ENCODE measurements at regions not wholly inside any gene's neighbourhood (a gene's known extent, or its start where the extent isn't known, plus 50 kb on each side); places are given as distances from the start of the nearest gene placed in this dataset.
"Not testable (repeated sequence)": the region's sequence is repeated elsewhere in the genome, so short reads cannot be mapped to it uniquely, and the experiment has no call there.

- not testable (repeated sequence) for H3K36me3 ChIP-seq; H3K4me3 ChIP-seq; H3K9me3 ChIP-seq (replicated peaks); DNase-seq (ENCODE audit: low read depth in 1 of 2, low spot score in 2 of 2); H3K27ac ChIP-seq; H3K27me3 ChIP-seq (replicated peaks); H3K4me1 ChIP-seq (replicated peaks)
Observed at GRCh38 chr7:32753872-32754271, 137.7 kb downstream of the KBTBD2 start.

GRCh38 chr7:32748337-32748736 lies 143.2 kb downstream of the KBTBD2 start:
- peak in 1 of 2 experiments; percentile 18 for DNase-seq (ENCODE audit: low read depth in 1 of 2, low spot score in 2 of 2)
- H3K4me1 ChIP-seq (replicated peaks); H3K27me3 ChIP-seq (replicated peaks); H3K9me3 ChIP-seq (replicated peaks); H3K27ac ChIP-seq; H3K36me3 ChIP-seq; H3K4me3 ChIP-seq: not testable (repeated sequence)

GRCh38 chr7:32747443-32748148 lies 144.0 kb downstream of the KBTBD2 start:
- DNase-seq (ENCODE audit: low read depth in 1 of 2, low spot score in 2 of 2); H3K27ac ChIP-seq; H3K9me3 ChIP-seq (replicated peaks); H3K4me1 ChIP-seq (replicated peaks); H3K36me3 ChIP-seq; H3K27me3 ChIP-seq (replicated peaks); H3K4me3 ChIP-seq: not testable (repeated sequence)

- not testable (repeated sequence) for H3K4me3 ChIP-seq
Observed at GRCh38 chr7:32741853-32742476, 149.6 kb downstream of the KBTBD2 start.

GRCh38 chr7:32739749-32740148 lies 151.8 kb downstream of the KBTBD2 start:
- not testable (repeated sequence) for DNase-seq (ENCODE audit: low read depth in 1 of 2, low spot score in 2 of 2); H3K36me3 ChIP-seq; H3K4me1 ChIP-seq (replicated peaks); H3K27ac ChIP-seq; H3K4me3 ChIP-seq; H3K27me3 ChIP-seq (replicated peaks); H3K9me3 ChIP-seq (replicated peaks)

More at GRCh38 chr7:32741853-32742476, 149.6 kb downstream of the KBTBD2 start:
- not testable (repeated sequence) for DNase-seq (ENCODE audit: low read depth in 1 of 2, low spot score in 2 of 2); H3K36me3 ChIP-seq; H3K27me3 ChIP-seq (replicated peaks); H3K4me1 ChIP-seq (replicated peaks); H3K27ac ChIP-seq; H3K9me3 ChIP-seq (replicated peaks)

- not testable (repeated sequence) for H3K4me1 ChIP-seq (replicated peaks); H3K4me3 ChIP-seq; DNase-seq (ENCODE audit: low read depth in 1 of 2, low spot score in 2 of 2); H3K9me3 ChIP-seq (replicated peaks); H3K27me3 ChIP-seq (replicated peaks); H3K36me3 ChIP-seq; H3K27ac ChIP-seq
Observed at GRCh38 chr7:32738390-32738789, 153.2 kb downstream of the KBTBD2 start.

GRCh38 chr7:32732767-32733166 lies 158.8 kb downstream of the KBTBD2 start:
- H3K9me3 ChIP-seq (replicated peaks); H3K4me1 ChIP-seq (replicated peaks); H3K27me3 ChIP-seq (replicated peaks); DNase-seq (ENCODE audit: low read depth in 1 of 2, low spot score in 2 of 2); H3K27ac ChIP-seq; H3K4me3 ChIP-seq: not testable (repeated sequence)
- H3K36me3 ChIP-seq, result peaks cover 10% of the 10 kb centered on the region

GRCh38 chr7:32729335-32729675 lies 162.3 kb downstream of the KBTBD2 start:
- peak in 1 of 2 experiments; percentile 11 for DNase-seq (ENCODE audit: low read depth in 1 of 2, low spot score in 2 of 2)
- Histone ChIP-seq H3K36me3 (peaks cover 11% of the 10 kb centered on the region), H3K4me3 (peak overlapping the region; percentile 96)
- not testable (repeated sequence) for H3K9me3 ChIP-seq (replicated peaks); H3K4me1 ChIP-seq (replicated peaks); H3K27me3 ChIP-seq (replicated peaks); H3K27ac ChIP-seq

GRCh38 chr7:32728412-32729334 lies 162.9 kb downstream of the KBTBD2 start:
- peak; percentile 70 to 72 for DNase-seq (ENCODE audit: low read depth in 1 of 2, low spot score in 2 of 2)
- Histone ChIP-seq H3K4me3 (peak overlapping the region; percentile 96), H3K27ac (peak overlapping the region; percentile 70), H3K36me3 (peaks cover 11% of the 10 kb centered on the region)
- H3K27me3 ChIP-seq (replicated peaks); H3K4me1 ChIP-seq (replicated peaks); H3K9me3 ChIP-seq (replicated peaks): not testable (repeated sequence)

GRCh38 chr7:32727483-32728411 lies 163.8 kb downstream of the KBTBD2 start:
- H3K9me3 ChIP-seq (replicated peaks); H3K4me1 ChIP-seq (replicated peaks); H3K27me3 ChIP-seq (replicated peaks): not testable (repeated sequence)
- Histone ChIP-seq H3K36me3 (peaks cover 11% of the 10 kb centered on the region), H3K4me3 (peak overlapping the region; percentile 96), H3K27ac (peak overlapping the region; percentile 70)
- DNase-seq (ENCODE audit: low read depth in 1 of 2, low spot score in 2 of 2), result peak; percentile 51 to 76

- H3K4me3 ChIP-seq; H3K9me3 ChIP-seq (replicated peaks); H3K36me3 ChIP-seq; H3K27ac ChIP-seq; H3K27me3 ChIP-seq (replicated peaks); H3K4me1 ChIP-seq (replicated peaks); DNase-seq (ENCODE audit: low read depth in 1 of 2, low spot score in 2 of 2): not testable (repeated sequence)
Observed at GRCh38 chr7:32722837-32723236, 168.7 kb downstream of the KBTBD2 start.

- no peaks in the 10 kb centered on the region; the same call in 1 of the 2 replicates for H3K4me1 ChIP-seq (replicated peaks)
- no peaks in the 10 kb centered on the region for H3K27me3 ChIP-seq (replicated peaks)
- 0 out of 2 replicates have a peak, but pooled peaks cover 2% of the 10 kb centered on the region for H3K9me3 ChIP-seq (replicated peaks)
- H3K4me3 ChIP-seq, result no peak overlapping the region
- H3K36me3 ChIP-seq, result no peaks in the 10 kb centered on the region
- DNase-seq (ENCODE audit: low read depth in 1 of 2, low spot score in 2 of 2), result no peak
- no peak overlapping the region for H3K27ac ChIP-seq
Observed at GRCh38 chr7:32694182-32694581, 197.4 kb downstream of the KBTBD2 start.
